ENCODE measurements at regions not wholly inside any gene's neighbourhood (a gene's known extent, or its start where the extent isn't known, plus 50 kb on each side); places are given as distances from the start of the nearest gene placed in this dataset.

GRCh38 chr1:25062621-25063255 is 132.7 kb upstream of the RUNX3 start:
- TF ChIP-seq CTCF (IDR thresholded peaks at IDR 0.05; ENCODE audit: low read depth, low read length, poor library complexity, severe bottlenecking) (no peak), EZH2phosphoT487 (IDR thresholded peaks at IDR 0.05; ENCODE audit: borderline replicate concordance, low read length) (no peak)

Data from DOHH2 (cell line).